ENCODE measurements at regions not wholly inside any gene's neighbourhood (a gene's known extent, or its start where the extent isn't known, plus 50 kb on each side); places are given as distances from the start of the nearest gene placed in this dataset.

DNA sequence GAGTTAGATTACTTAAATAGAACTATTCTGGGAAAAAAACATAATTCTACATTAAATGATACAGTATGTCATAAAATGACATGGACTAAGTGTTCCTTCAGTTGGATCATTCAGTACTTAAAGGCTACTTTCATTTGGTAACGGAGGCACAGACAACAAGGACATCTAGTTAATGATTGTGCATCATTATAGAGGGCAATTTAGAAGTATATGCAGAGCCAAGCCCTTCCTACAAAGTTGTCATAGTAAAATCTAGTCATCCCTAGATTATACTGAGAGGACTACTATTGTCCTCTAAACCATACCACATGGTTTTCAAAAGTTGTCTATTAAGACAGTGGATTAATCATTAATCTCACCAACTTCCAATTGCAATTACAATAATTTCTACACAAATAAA lies 53.9 kb upstream of the STXBP5 start:
- no peak for TF ChIP-seq EZH2phosphoT487 (IDR thresholded peaks at IDR 0.05; ENCODE audit: borderline replicate concordance, low read depth, low read length)
- TF ChIP-seq, protein P1, sequence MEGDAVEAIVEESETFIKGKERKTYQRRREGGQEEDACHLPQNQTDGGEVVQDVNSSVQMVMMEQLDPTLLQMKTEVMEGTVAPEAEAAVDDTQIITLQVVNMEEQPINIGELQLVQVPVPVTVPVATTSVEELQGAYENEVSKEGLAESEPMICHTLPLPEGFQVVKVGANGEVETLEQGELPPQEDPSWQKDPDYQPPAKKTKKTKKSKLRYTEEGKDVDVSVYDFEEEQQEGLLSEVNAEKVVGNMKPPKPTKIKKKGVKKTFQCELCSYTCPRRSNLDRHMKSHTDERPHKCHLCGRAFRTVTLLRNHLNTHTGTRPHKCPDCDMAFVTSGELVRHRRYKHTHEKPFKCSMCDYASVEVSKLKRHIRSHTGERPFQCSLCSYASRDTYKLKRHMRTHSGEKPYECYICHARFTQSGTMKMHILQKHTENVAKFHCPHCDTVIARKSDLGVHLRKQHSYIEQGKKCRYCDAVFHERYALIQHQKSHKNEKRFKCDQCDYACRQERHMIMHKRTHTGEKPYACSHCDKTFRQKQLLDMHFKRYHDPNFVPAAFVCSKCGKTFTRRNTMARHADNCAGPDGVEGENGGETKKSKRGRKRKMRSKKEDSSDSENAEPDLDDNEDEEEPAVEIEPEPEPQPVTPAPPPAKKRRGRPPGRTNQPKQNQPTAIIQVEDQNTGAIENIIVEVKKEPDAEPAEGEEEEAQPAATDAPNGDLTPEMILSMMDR (conservative IDR thresholded peaks at IDR 0.05; ENCODE audit: low read length), result no peak
- intact Hi-C loops (cut with micrococcal nuclease; ENCODE audit: unreplicated experiment), result no loop called here

More for the DNA sequence above, 53.9 kb upstream of the STXBP5 start:
- no peaks in the 10 kb centered on the region for H4K20me1 ChIP-seq (ENCODE audit: insufficient read depth, low read length)
- BruUV-seq (replicated peaks), result no TSS peak
- H2AFZ ChIP-seq (ENCODE audit: low read length), result no peak overlapping the region
- ChIA-PET POLR2A (no interaction called here), CTCF (ENCODE audit: unreplicated experiment) (no interaction called here)
- no peak overlapping the region for H3K27ac ChIP-seq (ENCODE audit: low read depth, low read length, poor library complexity, severe bottlenecking)
- no peaks in the 10 kb centered on the region for H3K79me2 ChIP-seq (ENCODE audit: insufficient read depth, low read depth, low read length)
- H3K9me2 ChIP-seq (ENCODE audit: insufficient read depth, low read length), result no peaks in the 10 kb centered on the region
- no peak for DNase-seq (ENCODE audit: low spot score)
- no peaks in the 10 kb centered on the region for H3K36me3 ChIP-seq (ENCODE audit: insufficient read depth, low read length)
- H3K9me3 ChIP-seq (ENCODE audit: low read length), result no peaks in the 10 kb centered on the region
- H3K4me1 ChIP-seq (ENCODE audit: insufficient read depth, low read length, poor library complexity, severe bottlenecking), result no peaks in the 10 kb centered on the region
- no peak overlapping the region for H3K4me3 ChIP-seq (ENCODE audit: low read depth, low read length, poor library complexity, severe bottlenecking)
- no peak overlapping the region for H3K4me2 ChIP-seq (ENCODE audit: low read length)
